ENCODE measurements at regions not wholly inside any gene's neighbourhood (a gene's known extent, or its start where the extent isn't known, plus 50 kb on each side); places are given as distances from the start of the nearest gene placed in this dataset.
"Not testable (repeated sequence)": the region's sequence is repeated elsewhere in the genome, so short reads cannot be mapped to it uniquely, and the experiment has no call there.

GRCh38 chr10:26952094-26952493 lies 91.3 kb upstream of the ABI1 start:
- TF ChIP-seq POLR2A (IDR thresholded peaks at IDR 0.05; ENCODE audit: low read length) (no peak), GATA1 (IDR thresholded peaks at IDR 0.05; ENCODE audit: low read depth, low read length) (no peak)
- DNase-seq, result no peak

GRCh38 chr10:26951650-26952049 lies 90.9 kb upstream of the ABI1 start:
- no peak for DNase-seq
- TF ChIP-seq GATA1 (IDR thresholded peaks at IDR 0.05; ENCODE audit: low read depth, low read length) (no peak), POLR2A (IDR thresholded peaks at IDR 0.05; ENCODE audit: low read length) (no peak)

GRCh38 chr10:26950934-26951333 lies 90.2 kb upstream of the ABI1 start:
- TF ChIP-seq POLR2A (IDR thresholded peaks at IDR 0.05; ENCODE audit: low read length), result no peak
- TF ChIP-seq GATA1 (IDR thresholded peaks at IDR 0.05; ENCODE audit: low read depth, low read length), result no peak
- no peak for DNase-seq

GRCh38 chr10:26946102-26946811 lies 85.5 kb upstream of the ABI1 start:
- DNase-seq, result no peak
- TF ChIP-seq POLR2A (IDR thresholded peaks at IDR 0.05; ENCODE audit: low read length), result no peak
- no peak for TF ChIP-seq GATA1 (IDR thresholded peaks at IDR 0.05; ENCODE audit: low read depth, low read length)

GRCh38 chr10:26944261-26944882 lies 83.6 kb upstream of the ABI1 start:
- DNase-seq, result no peak
- TF ChIP-seq GATA1 (IDR thresholded peaks at IDR 0.05; ENCODE audit: low read depth, low read length), result no peak
- TF ChIP-seq POLR2A (IDR thresholded peaks at IDR 0.05; ENCODE audit: low read length), result no peak

GRCh38 chr10:26939962-26940354 lies 79.2 kb upstream of the ABI1 start:
- peak; percentile 24 to 25 for DNase-seq
- TF ChIP-seq GATA1 (IDR thresholded peaks at IDR 0.05; ENCODE audit: low read depth, low read length) (no peak), POLR2A (IDR thresholded peaks at IDR 0.05; ENCODE audit: low read length) (no peak)

GRCh38 chr10:26939290-26939961 lies 78.7 kb upstream of the ABI1 start:
- DNase-seq, result peak; percentile 24 to 27
- no peak for TF ChIP-seq POLR2A (IDR thresholded peaks at IDR 0.05; ENCODE audit: low read length)
- no peak for TF ChIP-seq GATA1 (IDR thresholded peaks at IDR 0.05; ENCODE audit: low read depth, low read length)

GRCh38 chr10:26938578-26938977 lies 77.8 kb upstream of the ABI1 start:
- TF ChIP-seq POLR2A (IDR thresholded peaks at IDR 0.05; ENCODE audit: low read length) (no peak), GATA1 (IDR thresholded peaks at IDR 0.05; ENCODE audit: low read depth, low read length) (no peak)
- DNase-seq, result no peak

- no peak for TF ChIP-seq POLR2A (IDR thresholded peaks at IDR 0.05; ENCODE audit: low read length)
- TF ChIP-seq GATA1 (IDR thresholded peaks at IDR 0.05; ENCODE audit: low read depth, low read length), result no peak
- peak in 1 of 2 experiments; percentile 5 for DNase-seq
Measured at GRCh38 chr10:26937371-26937770, 76.6 kb upstream of the ABI1 start.

GRCh38 chr10:26934190-26934589 lies 73.4 kb upstream of the ABI1 start:
- not testable (repeated sequence) for DNase-seq

- no peak for TF ChIP-seq POLR2A (IDR thresholded peaks at IDR 0.05; ENCODE audit: low read length)
- no peak for TF ChIP-seq GATA1 (IDR thresholded peaks at IDR 0.05; ENCODE audit: low read depth, low read length)
- DNase-seq, result no peak
Measured at GRCh38 chr10:26932576-26932975, 71.8 kb upstream of the ABI1 start.

- peak in 1 of 2 experiments; percentile 16 for DNase-seq
Measured at GRCh38 chr10:26931223-26931622, 70.5 kb upstream of the ABI1 start.

GRCh38 chr10:26922824-26923223 lies 62.1 kb upstream of the ABI1 start:
- DNase-seq, result not testable (repeated sequence)

More at GRCh38 chr10:26931223-26931622, 70.5 kb upstream of the ABI1 start:
- no peak for TF ChIP-seq POLR2A (IDR thresholded peaks at IDR 0.05; ENCODE audit: low read length)
- TF ChIP-seq GATA1 (IDR thresholded peaks at IDR 0.05; ENCODE audit: low read depth, low read length), result no peak

GRCh38 chr10:26919156-26919860 lies 58.5 kb upstream of the ABI1 start:
- DNase-seq, result not testable (repeated sequence)

All from erythroblast (primary cell).